Heart left ventricle (tissue), 16 donors: ENCODE measurements at regions not wholly inside any gene's neighbourhood (a gene's known extent, or its start where the extent isn't known, plus 50 kb on each side); places are given as distances from the start of the nearest gene placed in this dataset.

Experiments
- ATAC-seq, 4 donors: fragments of 200-7000 bp; cut with Tn5 transposase; one replicate each; pipeline ENCODE4 v1.9.1; 2020 to 2022; ENCODE audit warnings: moderate library complexity in 4 of 4, mild to moderate bottlenecking in 3 of 4, moderate number of reproducible peaks in 1 of 4
- DNase-seq, 5 donors: peaks; one replicate each; pipeline ENCODE4 v3.0.0-alpha.2; 2020
- H3K27ac ChIP-seq, 12 donors: fragments of 200-600 bp; sonication (generic) in 4 of 12; one replicate each; pipeline versions ENCODE4 v1.5.0 to v1.8.0; 2016 to 2022; ENCODE audit warnings: mild to moderate bottlenecking in 2 of 12
- H3K27me3 ChIP-seq, 9 donors: fragments of 200-600 bp; sonication (generic) in 2 of 9; one replicate each; pipeline versions ENCODE4 v1.5.1 to v1.8.0; 2016 to 2022; ENCODE audit warnings: mild to moderate bottlenecking in 3 of 9
- H3K36me3 ChIP-seq, 9 donors: fragments of 200-600 bp; sonication (generic) in 2 of 9; one replicate each; pipeline versions ENCODE4 v1.5.0 to v1.8.0; 2018 to 2022; ENCODE audit warnings: mild to moderate bottlenecking in 2 of 9
- H3K4me1 ChIP-seq, 12 donors: fragments of 200-600 bp; sonication (generic) in 4 of 12; one replicate each; pipeline versions ENCODE4 v1.5.0 to v1.8.0; 2016 to 2022; ENCODE audit warnings: mild to moderate bottlenecking in 3 of 12
- H3K4me3 ChIP-seq, 12 donors: fragments of 200-600 bp; sonication (generic) in 4 of 12; one replicate each; pipeline versions ENCODE4 v1.5.0 to v1.8.0; 2017 to 2022; ENCODE audit warnings: mild to moderate bottlenecking in 9 of 12, moderate library complexity in 4 of 12
- H3K9me3 ChIP-seq, 12 donors: fragments of 200-600 bp; sonication (generic) in 4 of 12; one replicate each; pipeline versions ENCODE4 v1.5.0 to v1.8.0; 2016 to 2022; ENCODE audit warnings: mild to moderate bottlenecking in 1 of 12
- CTCF ChIP-seq, 12 donors: fragments of 200-600 bp; sonication (generic) in 4 of 12; IDR thresholded peaks; one replicate each; pipeline versions ENCODE4 v1.5.0 to v1.8.0; 2018 to 2022; ENCODE audit warnings: antibody characterized with exemption in 12 of 12, mild to moderate bottlenecking in 5 of 12
- POLR2A ChIP-seq, 2 donors: fragments of 450-650 bp; IDR thresholded peaks; one replicate each; pipeline ENCODE4 v1.6.1; 2017; ENCODE audit warnings: antibody characterized with exemption in 2 of 2, mild to moderate bottlenecking in 2 of 2, moderate library complexity in 2 of 2
- WGBS, 4 donors: extraction: QIAGEN DNeasy Blood & Tissue Kit in 2 of 4; methylation state at CpG; one replicate each; pipeline versions ENCODE4 v1.1.5 to v1.1.7; 2013 to 2018; 5-methylcytosine and 5-hydroxymethylcytosine counted together
- intact Hi-C, 10 donors: fragments of 100-400 bp; cut with DNase I; formaldehyde crosslinking; loops; one replicate each; pipeline versions ENCODE4 v1.11.1 to v1.14.2; 2022
- donor health status: ischemic (EF 13 %, LVEDD 7.1; RV severe dilation, severe dysfunction).
- donor health status: healthy with polysubstance abuse.
- donor health status: DM: no; HTN: yes; CAD: no.
- donor health status: DM: no; HTN: no; CAD: no.
- donor health status: ischemic (EF 25% LVEDD 6.9; RV normal size, moderate dysfunction).
- donor health status: ischemic (EF 25% LVEDD 5.7; RV mildly dilated, moderate dysfunction).
- donor health status: healthy.
- donor health status: DM: yes; HTN: yes; CAD: no.
- donor health status: ischemic (EF 35%, LVEDD 5.7; RV mildly dilated, moderate dysfunction).
- donor health status: nonischemic (EF 11% LVEDD 7.7; RV severe dilation, severe dysfunction).
- donor health status: DM: yes; HTN: yes; CAD: no.
- donor health status: PGD.
- donor health status: ischemic (EF 29% LVEDD 5.4; RV normal size, mild dysfunction).
- donor health status: nonischemic (EF 23%, LVEDD 6.1; RV moderate dilation, normal function).

GRCh38 chr12:107884769-107885694 lies 110.5 kb downstream of the ASCL4 start:
- ATAC-seq: peak in 3 of 4 donors; percentile 31 to 60 (median 52)
- Histone ChIP-seq H3K4me3 (no peak overlapping the region), H3K27ac (no peak overlapping the region), H3K9me3 (no peaks in the 10 kb centered on the region), H3K36me3 (no peaks in the 10 kb centered on the region), H3K4me1 (no peaks in the 10 kb centered on the region), H3K27me3 (peaks cover 0 to 33% (median 13%) of the 10 kb centered on the region in 9 donors)
- DNase-seq: peak in 3 of 5 donors; percentile 20 to 53 (median 34)
- TF ChIP-seq POLR2A (IDR thresholded peaks at IDR 0.05): no peak
- peak; percentile 44 to 72 (median 58) for TF ChIP-seq CTCF (IDR thresholded peaks at IDR 0.05)
- intact Hi-C loops: loop anchor here (2.0 to 10.0 kb wide), 6 partner anchors 120 to 753 kb away; partner anchors contain the start of gene PRDM4 (in 7 of the 10)
- WGBS, 4 donors: 13 to 14% (median 13%) methylated on average over 7 of the region's 7 CpGs

- Histone ChIP-seq H3K27ac (no peak overlapping the region), H3K4me3 (no peak overlapping the region), H3K4me1 (no peaks in the 10 kb centered on the region), H3K9me3 (no peaks in the 10 kb centered on the region), H3K27me3 (peaks cover 0 to 26% (median 11%) of the 10 kb centered on the region in 9 donors), H3K36me3 (no peaks in the 10 kb centered on the region)
- TF ChIP-seq CTCF (IDR thresholded peaks at IDR 0.05): no peak
- no peak for TF ChIP-seq POLR2A (IDR thresholded peaks at IDR 0.05)
- 80 to 88% (median 83%) methylated on average over 4 of the region's 4 CpGs for WGBS, 4 donors
- DNase-seq (no peak), ATAC-seq (no peak)
- intact Hi-C loops: loop anchor here in 6 of 10 donors (5.0 to 10.0 kb wide), 4 partner anchors 124 to 756 kb away; partner anchors contain the start of gene PRDM4 (in 6 of the 6)
Observed at GRCh38 chr12:107888789-107889188, 114.3 kb downstream of the ASCL4 start.

GRCh38 chr12:107891967-107892366 lies 117.5 kb downstream of the ASCL4 start:
- Histone ChIP-seq H3K9me3 (no peaks in the 10 kb centered on the region), H3K4me1 (no peaks in the 10 kb centered on the region), H3K27ac (no peak overlapping the region), H3K4me3 (no peak overlapping the region), H3K27me3 (peaks cover 0 to 25% (median 5%) of the 10 kb centered on the region in 9 donors), H3K36me3 (no peaks in the 10 kb centered on the region)
- TF ChIP-seq POLR2A (IDR thresholded peaks at IDR 0.05): no peak
- TF ChIP-seq CTCF (IDR thresholded peaks at IDR 0.05): peak in 3 of 12 donors; percentile 4 to 30 (median 13)
- DNase-seq: no peak
- no peak for ATAC-seq
- WGBS, 4 donors: 44 to 62% (median 54%) methylated on average over 3 of the region's 3 CpGs
- intact Hi-C loops: no loop called here

- 56 to 62% (median 58%) methylated on average over 3 of the region's 3 CpGs for WGBS, 4 donors
- intact Hi-C loops: no loop called here
- Histone ChIP-seq H3K36me3 (no peaks in the 10 kb centered on the region), H3K27me3 (peaks cover 0 to 19% (median 0%) of the 10 kb centered on the region in 9 donors), H3K4me3 (no peak overlapping the region), H3K9me3 (no peaks in the 10 kb centered on the region), H3K4me1 (no peaks in the 10 kb centered on the region), H3K27ac (no peak overlapping the region)
- ATAC-seq: no peak
- DNase-seq: no peak
- TF ChIP-seq CTCF (IDR thresholded peaks at IDR 0.05) (no peak), POLR2A (IDR thresholded peaks at IDR 0.05) (no peak)
Observed at GRCh38 chr12:107894589-107894988, 120.1 kb downstream of the ASCL4 start.
